SW480 (cell line): ENCODE measurements at regions not wholly inside any gene's neighbourhood (a gene's known extent, or its start where the extent isn't known, plus 50 kb on each side); places are given as distances from the start of the nearest gene placed in this dataset.
"Not testable (repeated sequence)": the region's sequence is repeated elsewhere in the genome, so short reads cannot be mapped to it uniquely, and the experiment has no call there.

Experiments used
- DNase-seq: peaks from one replicate; pipeline ENCODE4 v3.0.0-alpha.2; 2016; ENCODE audit warnings: low spot score

- DNase-seq, result no peak
Measured at GRCh38 chr20:48440916-48441315, 386.9 kb downstream of the PREX1 start.

GRCh38 chr20:48440261-48440660 is 387.5 kb downstream of the PREX1 start:
- DNase-seq, result not testable (repeated sequence)

- DNase-seq, result no peak
Measured at GRCh38 chr20:48437146-48437545, 390.7 kb downstream of the PREX1 start.

GRCh38 chr20:48436609-48437008 is 391.2 kb downstream of the PREX1 start:
- not testable (repeated sequence) for DNase-seq

- DNase-seq, result no peak
Measured at GRCh38 chr20:48433178-48433577, 394.6 kb downstream of the PREX1 start.

- no peak for DNase-seq
Measured at GRCh38 chr20:48432494-48432832, 395.3 kb downstream of the PREX1 start.

GRCh38 chr20:48431653-48432493 is 395.9 kb downstream of the PREX1 start:
- no peak for DNase-seq

GRCh38 chr20:48426630-48427029 is 401.2 kb downstream of the PREX1 start:
- no peak for DNase-seq

- no peak for DNase-seq
Measured at GRCh38 chr20:48425817-48426612, 401.8 kb downstream of the PREX1 start.

GRCh38 chr20:48425321-48425720 is 402.5 kb downstream of the PREX1 start:
- DNase-seq, result no peak

GRCh38 chr20:48422242-48422960 is 405.4 kb downstream of the PREX1 start:
- DNase-seq, result no peak

GRCh38 chr20:48421547-48421946 is 406.3 kb downstream of the PREX1 start:
- DNase-seq, result peak; percentile 28

GRCh38 chr20:48420176-48420575 is 407.6 kb downstream of the PREX1 start:
- DNase-seq, result no peak

- DNase-seq, result no peak
Measured at GRCh38 chr20:48419173-48419572, 408.6 kb downstream of the PREX1 start.

- DNase-seq, result no peak
Measured at GRCh38 chr20:48416002-48416401, 411.8 kb downstream of the PREX1 start.

- DNase-seq, result no peak
Measured at GRCh38 chr20:48414786-48415185, 413.0 kb downstream of the PREX1 start.

GRCh38 chr20:48411919-48412522 is 415.8 kb downstream of the PREX1 start:
- DNase-seq, result no peak

- DNase-seq, result no peak
Measured at GRCh38 chr20:48411245-48411644, 416.6 kb downstream of the PREX1 start.

- no peak for DNase-seq
Measured at GRCh38 chr20:48409055-48409615, 418.7 kb downstream of the PREX1 start.

GRCh38 chr20:48407710-48408109 is 420.1 kb downstream of the PREX1 start:
- DNase-seq, result no peak

GRCh38 chr20:48406912-48407340 is 420.9 kb downstream of the PREX1 start:
- no peak for DNase-seq

- no peak for DNase-seq
Measured at GRCh38 chr20:48406498-48406897, 421.3 kb downstream of the PREX1 start.
